ENCODE measurements at regions not wholly inside any gene's neighbourhood (a gene's known extent, or its start where the extent isn't known, plus 50 kb on each side); places are given as distances from the start of the nearest gene placed in this dataset.

- peaks cover 0 to 12% of the 10 kb centered on the region in 2 donors for H3K4me1 ChIP-seq
- no peaks in the 10 kb centered on the region for H3K9me3 ChIP-seq
- H3K36me3 ChIP-seq, result no peaks in the 10 kb centered on the region
- no peak for DNase-seq
- no peak overlapping the region for H3K4me3 ChIP-seq
- H3K27me3 ChIP-seq, result no peaks in the 10 kb centered on the region
- intact Hi-C loops (cut with DNase I; ENCODE audit: low total_unique reads), result no loop called here
- H3K27ac ChIP-seq, result no peak overlapping the region
- TF ChIP-seq CTCF (IDR thresholded peaks at IDR 0.05), result no peak
- TF ChIP-seq POLR2A (IDR thresholded peaks at IDR 0.05), result no peak
These were observed 164.5 kb upstream of the S1PR3 start for GRCh38 chr9:88826771-88827181.

GRCh38 chr9:88828018-88828417 is 163.2 kb upstream of the S1PR3 start:
- Histone ChIP-seq H3K36me3 (no peaks in the 10 kb centered on the region), H3K4me3 (no peak overlapping the region), H3K9me3 (no peaks in the 10 kb centered on the region), H3K4me1 (peaks cover 0 to 12% of the 10 kb centered on the region in 2 donors), H3K27ac (peak overlapping the region; percentile 51 to 55), H3K27me3 (no peaks in the 10 kb centered on the region)
- intact Hi-C loops (cut with DNase I; ENCODE audit: low total_unique reads), result no loop called here
- TF ChIP-seq CTCF (IDR thresholded peaks at IDR 0.05) (no peak), POLR2A (IDR thresholded peaks at IDR 0.05) (no peak)
- no peak for DNase-seq

GRCh38 chr9:88828492-88828974 is 162.7 kb upstream of the S1PR3 start:
- DNase-seq, result peak; percentile 40 to 72
- Histone ChIP-seq H3K4me1 (peaks cover 0 to 12% of the 10 kb centered on the region in 2 donors), H3K4me3 (no peak overlapping the region), H3K9me3 (no peaks in the 10 kb centered on the region), H3K27me3 (no peaks in the 10 kb centered on the region), H3K27ac (peak overlapping the region; percentile 51 to 55), H3K36me3 (no peaks in the 10 kb centered on the region)
- intact Hi-C loops (cut with DNase I; ENCODE audit: low total_unique reads), result no loop called here
- no peak for TF ChIP-seq POLR2A (IDR thresholded peaks at IDR 0.05)
- no peak for TF ChIP-seq CTCF (IDR thresholded peaks at IDR 0.05)

- Histone ChIP-seq H3K9me3 (no peaks in the 10 kb centered on the region), H3K36me3 (no peaks in the 10 kb centered on the region), H3K27ac (no peak overlapping the region), H3K4me3 (no peak overlapping the region), H3K4me1 (peaks cover 0 to 12% of the 10 kb centered on the region in 2 donors), H3K27me3 (no peaks in the 10 kb centered on the region)
- DNase-seq, result no peak
- TF ChIP-seq POLR2A (IDR thresholded peaks at IDR 0.05) (no peak), CTCF (IDR thresholded peaks at IDR 0.05) (no peak)
- intact Hi-C loops (cut with DNase I; ENCODE audit: low total_unique reads), result no loop called here
These were observed 162.0 kb upstream of the S1PR3 start for GRCh38 chr9:88829276-88829675.

GRCh38 chr9:88831713-88832407 is 159.4 kb upstream of the S1PR3 start:
- intact Hi-C loops (cut with DNase I; ENCODE audit: low total_unique reads), result no loop called here
- TF ChIP-seq POLR2A (IDR thresholded peaks at IDR 0.05) (no peak), CTCF (IDR thresholded peaks at IDR 0.05) (no peak)
- H3K36me3 ChIP-seq, result no peaks in the 10 kb centered on the region

More at GRCh38 chr9:88831713-88832407, 159.4 kb upstream of the S1PR3 start:
- H3K27me3 ChIP-seq, result no peaks in the 10 kb centered on the region
- no peak overlapping the region for H3K27ac ChIP-seq
- no peaks in the 10 kb centered on the region for H3K9me3 ChIP-seq
- no peak for DNase-seq
- H3K4me1 ChIP-seq, result peaks cover 0 to 12% of the 10 kb centered on the region in 2 donors
- no peak overlapping the region for H3K4me3 ChIP-seq
